Gastrocnemius medialis (tissue), 4 donors: ENCODE measurements at regions not wholly inside any gene's neighbourhood (a gene's known extent, or its start where the extent isn't known, plus 50 kb on each side); places are given as distances from the start of the nearest gene placed in this dataset.

Source experiments
- ATAC-seq, 2 donors: fragments of 150-250 bp; one replicate each; pipeline ENCODE4 v1.9.1; 2016
- DNase-seq, 2 donors: peaks; one replicate each; pipeline ENCODE4 v3.0.0-alpha.2; 2019
- H3K27ac ChIP-seq, 4 donors: fragments of 200-600 bp; sonication (generic); 1 replicate in 1 of 4; 2 replicates in 3 of 4; pipeline ENCODE4 v1.5.1; 2016 to 2018; ENCODE audit warnings: mild to moderate bottlenecking in 2 of 4, moderate library complexity in 1 of 4
- H3K27me3 ChIP-seq, 3 donors: fragments of 200-600 bp; sonication (generic) in 2 of 3; 1 replicate in 1 of 3; 2 replicates in 2 of 3; pipeline versions ENCODE4 v1.5.1 to v1.6.0; 2016 to 2019; ENCODE audit warnings: mild to moderate bottlenecking in 1 of 3, moderate library complexity in 1 of 3
- H3K36me3 ChIP-seq, 2 donors: fragments of 200-600 bp; sonication (generic) in 1 of 2; one replicate each; pipeline ENCODE4 v1.5.1; 2017 to 2018
- H3K4me1 ChIP-seq, 2 donors: fragments of 200-600 bp; sonication (generic) in 1 of 2; one replicate each; pipeline ENCODE4 v1.5.1; 2016 to 2017; ENCODE audit warnings: mild to moderate bottlenecking in 2 of 2
- H3K4me3 ChIP-seq, 4 donors: fragments of 200-600 bp; sonication (generic) in 3 of 4; 1 replicate in 1 of 4; 2 replicates in 3 of 4; pipeline ENCODE4 v1.5.1; 2016 to 2019; ENCODE audit warnings: mild to moderate bottlenecking in 2 of 4
- H3K9me3 ChIP-seq, 3 donors: fragments of 200-600 bp; sonication (generic) in 2 of 3; 1 replicate in 1 of 3; 2 replicates in 2 of 3; pipeline ENCODE4 v1.5.1; 2016 to 2019
- CTCF ChIP-seq, 5 experiments: fragments of 450-650 bp in 3 of 5; fragments of 200-600 bp in 2 of 5; sonication (generic) in 2 of 5; IDR thresholded peaks in 4 of 5; conservative IDR thresholded peaks in 1 of 5; 1 replicate in 4 of 5; 2 replicates in 1 of 5; pipeline ENCODE4 v1.5.1; 2016 to 2019; ENCODE audit warnings: antibody characterized with exemption in 5 of 5, mild to moderate bottlenecking in 3 of 5, moderate library complexity in 3 of 5
- POLR2A ChIP-seq, 2 donors: fragments of 450-650 bp; IDR thresholded peaks; one replicate each; pipeline ENCODE4 v1.6.1; 2017; ENCODE audit warnings: antibody characterized with exemption in 2 of 2, mild to moderate bottlenecking in 2 of 2, moderate library complexity in 2 of 2
- in situ Hi-C, 4 donors: fragments of 200-750 bp; cut with MboI; loops; one replicate each; pipeline versions ENCODE4 v1.15.0 to v1.8.0; 2017; ENCODE audit warnings: low sequenced_read_pairs in 4 of 4
- intact Hi-C: fragments of 100-400 bp; cut with DNase I; formaldehyde crosslinking; loops from one replicate; pipeline ENCODE4 v1.15.1; 2023; ENCODE audit warnings: low total_unique reads

- no peaks in the 10 kb centered on the region for H3K27me3 ChIP-seq
- ATAC-seq (no peak), DNase-seq (no peak)
- in situ Hi-C loops = no loop called here
- H3K4me3 ChIP-seq = no peak overlapping the region
- no peaks in the 10 kb centered on the region for H3K9me3 ChIP-seq
- no peaks in the 10 kb centered on the region for H3K36me3 ChIP-seq
- no peaks in the 10 kb centered on the region for H3K4me1 ChIP-seq
- no peak for TF ChIP-seq POLR2A (IDR thresholded peaks at IDR 0.05)
- TF ChIP-seq CTCF (IDR thresholded peaks at IDR 0.05 in 4 of 5, conservative IDR thresholded peaks at IDR 0.05 in 1 of 5) = no peak
- no peak overlapping the region for H3K27ac ChIP-seq
- intact Hi-C loops = no loop called here
Measured at GRCh38 chr14:65335411-65335947, 77.1 kb upstream of the FUT8 start.

- Histone ChIP-seq H3K9me3 (no peaks in the 10 kb centered on the region), H3K27me3 (no peaks in the 10 kb centered on the region), H3K27ac (no peak overlapping the region), H3K4me1 (no peaks in the 10 kb centered on the region), H3K36me3 (no peaks in the 10 kb centered on the region), H3K4me3 (no peak overlapping the region)
- no peak for ATAC-seq
- TF ChIP-seq CTCF (IDR thresholded peaks at IDR 0.05 in 4 of 5, conservative IDR thresholded peaks at IDR 0.05 in 1 of 5) (no peak), POLR2A (IDR thresholded peaks at IDR 0.05) (no peak)
- in situ Hi-C loops (no loop called here), intact Hi-C loops (no loop called here)
- no peak for DNase-seq
Measured at GRCh38 chr14:65336191-65336591, 76.3 kb upstream of the FUT8 start.

DNA sequence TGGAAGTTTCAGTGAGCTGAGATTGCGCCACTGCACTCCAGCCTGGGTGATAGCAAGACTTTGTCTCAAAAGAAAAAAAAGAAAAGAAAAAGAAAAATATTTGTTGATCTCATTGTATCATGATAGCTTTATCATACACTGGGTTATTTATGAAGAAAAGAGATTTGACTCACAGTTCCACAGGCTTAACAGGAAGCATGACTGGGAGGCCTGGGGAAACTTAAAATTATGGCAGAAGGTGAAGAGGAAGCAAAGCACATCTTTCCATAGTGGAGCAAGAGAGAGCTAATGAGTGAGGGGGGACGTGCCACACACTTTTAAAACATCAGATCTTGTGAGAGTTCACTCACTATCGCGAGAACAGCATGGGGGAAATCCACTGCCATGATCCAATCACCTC lies 72.7 kb upstream of the FUT8 start:
- intact Hi-C loops = no loop called here
- H3K36me3 ChIP-seq = no peaks in the 10 kb centered on the region
- H3K27ac ChIP-seq = no peak overlapping the region
- H3K9me3 ChIP-seq = no peaks in the 10 kb centered on the region
- ATAC-seq (no peak), DNase-seq (no peak)
- H3K4me3 ChIP-seq = no peak overlapping the region
- in situ Hi-C loops = no loop called here
- TF ChIP-seq CTCF (IDR thresholded peaks at IDR 0.05 in 4 of 5, conservative IDR thresholded peaks at IDR 0.05 in 1 of 5) (no peak), POLR2A (IDR thresholded peaks at IDR 0.05) (no peak)
- H3K27me3 ChIP-seq = no peaks in the 10 kb centered on the region
- H3K4me1 ChIP-seq = no peaks in the 10 kb centered on the region

DNA sequence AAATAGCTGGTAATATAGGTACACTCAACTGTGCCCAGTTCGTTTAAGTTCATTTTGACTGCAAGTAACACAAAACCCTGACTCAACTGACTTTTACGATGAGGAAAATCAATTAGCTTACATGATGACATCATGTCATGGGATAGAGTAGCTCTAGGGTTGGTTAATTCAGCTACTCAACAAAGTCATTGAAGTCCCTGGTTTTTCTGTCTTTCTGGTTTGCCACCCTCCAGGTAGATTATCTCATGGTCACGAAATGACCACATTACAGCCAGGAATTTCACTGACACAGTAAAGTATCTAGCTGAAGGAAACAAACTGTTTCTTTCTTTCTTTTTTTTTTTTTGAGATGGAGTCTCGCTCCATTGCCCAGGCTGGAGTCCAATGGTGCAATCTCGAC lies 68.5 kb upstream of the FUT8 start:
- DNase-seq (no peak), ATAC-seq (no peak)
- in situ Hi-C loops = no loop called here
- Histone ChIP-seq H3K27me3 (no peaks in the 10 kb centered on the region), H3K4me1 (no peaks in the 10 kb centered on the region), H3K36me3 (no peaks in the 10 kb centered on the region), H3K9me3 (no peaks in the 10 kb centered on the region), H3K27ac (no peak overlapping the region), H3K4me3 (no peak overlapping the region)
- intact Hi-C loops = no loop called here
- no peak for TF ChIP-seq POLR2A (IDR thresholded peaks at IDR 0.05)
- no peak for TF ChIP-seq CTCF (IDR thresholded peaks at IDR 0.05 in 4 of 5, conservative IDR thresholded peaks at IDR 0.05 in 1 of 5)

DNA sequence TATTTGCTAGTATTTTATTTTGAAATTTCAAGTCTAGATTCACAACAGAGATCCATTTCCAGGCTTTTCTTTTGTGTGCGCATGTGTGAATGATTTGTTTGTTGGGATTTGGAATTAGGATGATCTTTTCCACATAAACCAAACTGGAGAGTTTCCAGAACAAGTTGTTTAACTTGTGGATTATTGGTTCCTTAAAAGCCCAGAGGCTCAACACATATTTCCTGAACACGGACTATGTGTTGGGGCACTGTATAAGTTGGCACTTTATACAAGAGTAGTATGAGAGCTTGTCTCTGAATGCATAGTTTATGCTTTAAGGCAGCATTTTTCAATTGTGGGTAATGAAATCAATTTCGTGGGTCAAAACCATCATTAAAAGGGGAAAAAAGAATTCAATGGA lies 67.3 kb upstream of the FUT8 start:
- no peaks in the 10 kb centered on the region for H3K27me3 ChIP-seq
- intact Hi-C loops = no loop called here

More for the DNA sequence above, 67.3 kb upstream of the FUT8 start:
- Histone ChIP-seq H3K4me1 (no peaks in the 10 kb centered on the region), H3K9me3 (no peaks in the 10 kb centered on the region), H3K4me3 (no peak overlapping the region), H3K27ac (no peak overlapping the region), H3K36me3 (no peaks in the 10 kb centered on the region)
- DNase-seq (no peak), ATAC-seq (no peak)
- TF ChIP-seq CTCF (IDR thresholded peaks at IDR 0.05 in 4 of 5, conservative IDR thresholded peaks at IDR 0.05 in 1 of 5) = no peak
- no peak for TF ChIP-seq POLR2A (IDR thresholded peaks at IDR 0.05)
- in situ Hi-C loops = no loop called here
